ENCODE measurements at regions not wholly inside any gene's neighbourhood (a gene's known extent, or its start where the extent isn't known, plus 50 kb on each side); places are given as distances from the start of the nearest gene placed in this dataset.
A peak's percentile ranks its signal among the peaks of the same experiment; 100 is the strongest.

- peaks cover 0 to 14% (median 0%) of the 10 kb centered on the region in 4 donors for H3K27me3 ChIP-seq
- no peak overlapping the region for H3K4me3 ChIP-seq
- TF ChIP-seq POLR2A (IDR thresholded peaks at IDR 0.05; ENCODE audit: low read depth) (no peak), EP300 (IDR thresholded peaks at IDR 0.05) (no peak), POLR2AphosphoS5 (IDR thresholded peaks at IDR 0.05) (no peak), CTCF (IDR thresholded peaks at IDR 0.05) (no peak)
- no peaks in the 10 kb centered on the region for H3K4me1 ChIP-seq
- 83% methylated on average over 1 of the region's 1 CpG for WGBS
- no peaks in the 10 kb centered on the region for H3K9me3 ChIP-seq
- DNase-seq (ENCODE audit: extremely low spot score): peak; percentile 77
- no peak overlapping the region for H3K27ac ChIP-seq (replicated peaks in 1 of 4)
- no peaks in the 10 kb centered on the region for H3K36me3 ChIP-seq
- intact Hi-C loops (cut with DNase I): no loop called here
Observed at GRCh38 chr3:135348690-135349089, 553.6 kb downstream of the EPHB1 start.

- TF ChIP-seq POLR2AphosphoS5 (IDR thresholded peaks at IDR 0.05) (no peak), CTCF (IDR thresholded peaks at IDR 0.05) (no peak), EP300 (IDR thresholded peaks at IDR 0.05) (no peak)
- no peaks in the 10 kb centered on the region for H3K4me1 ChIP-seq
- no peak overlapping the region for H3K4me3 ChIP-seq
- H3K36me3 ChIP-seq: no peaks in the 10 kb centered on the region
- no peaks in the 10 kb centered on the region for H3K9me3 ChIP-seq
- 80% methylated on average over 8 of the region's 8 CpGs for WGBS
- DNase-seq (ENCODE audit: extremely low spot score): peak; percentile 64
- intact Hi-C loops (cut with DNase I): no loop called here
- peaks cover 0 to 14% (median 0%) of the 10 kb centered on the region in 4 donors for H3K27me3 ChIP-seq
- H3K27ac ChIP-seq (replicated peaks in 1 of 4): no peak overlapping the region
Observed at GRCh38 chr3:135349254-135349948, 554.3 kb downstream of the EPHB1 start.

DNA sequence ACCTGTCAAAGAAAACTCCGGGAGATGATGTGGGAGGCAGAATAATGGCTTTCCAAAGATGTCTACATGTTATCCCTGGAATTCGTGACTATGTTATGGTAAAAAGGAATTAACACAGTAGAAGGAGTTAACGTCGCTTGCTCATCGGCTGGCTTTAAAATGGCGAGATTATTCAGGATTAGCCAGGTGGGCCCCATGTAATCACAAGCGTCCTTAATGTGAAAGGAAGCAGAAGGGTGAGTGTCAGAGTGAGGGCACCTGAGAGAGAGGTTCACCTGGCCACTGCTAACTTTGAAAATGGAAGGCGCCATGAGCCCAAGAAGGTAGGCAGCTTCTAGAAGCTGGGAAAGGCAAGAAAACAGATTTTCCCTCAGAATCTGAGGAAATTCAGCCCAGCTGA is 557.2 kb downstream of the EPHB1 start:
- Histone ChIP-seq H3K27ac (replicated peaks in 1 of 4) (no peak overlapping the region), H3K4me1 (no peaks in the 10 kb centered on the region), H3K27me3 (peaks cover 0 to 14% (median 0%) of the 10 kb centered on the region in 4 donors), H3K36me3 (no peaks in the 10 kb centered on the region), H3K4me3 (no peak overlapping the region), H3K9me3 (no peaks in the 10 kb centered on the region)
- TF ChIP-seq POLR2A (IDR thresholded peaks at IDR 0.05; ENCODE audit: low read depth) (no peak), EP300 (IDR thresholded peaks at IDR 0.05) (no peak), POLR2AphosphoS5 (IDR thresholded peaks at IDR 0.05) (no peak), CTCF (IDR thresholded peaks at IDR 0.05) (no peak)
- intact Hi-C loops (cut with DNase I): no loop called here
- no peak for DNase-seq (ENCODE audit: extremely low spot score)
- WGBS: 75% methylated on average over 8 of the region's 8 CpGs

GRCh38 chr3:135362889-135363288 is 567.8 kb downstream of the EPHB1 start:
- Histone ChIP-seq H3K27ac (replicated peaks in 1 of 4) (no peak overlapping the region), H3K4me1 (no peaks in the 10 kb centered on the region), H3K9me3 (no peaks in the 10 kb centered on the region), H3K4me3 (no peak overlapping the region), H3K36me3 (no peaks in the 10 kb centered on the region), H3K27me3 (no peaks in the 10 kb centered on the region)
- 69% methylated on average over 2 of the region's 3 CpGs for WGBS
- intact Hi-C loops (cut with DNase I): no loop called here
- TF ChIP-seq CTCF (IDR thresholded peaks at IDR 0.05): no peak
- TF ChIP-seq POLR2A (IDR thresholded peaks at IDR 0.05; ENCODE audit: low read depth): no peak
- TF ChIP-seq POLR2AphosphoS5 (IDR thresholded peaks at IDR 0.05): no peak
- peak; percentile 72 for DNase-seq (ENCODE audit: extremely low spot score)

GRCh38 chr3:135364676-135365075 is 569.6 kb downstream of the EPHB1 start:
- no peaks in the 10 kb centered on the region for H3K27me3 ChIP-seq
- TF ChIP-seq CTCF (IDR thresholded peaks at IDR 0.05) (no peak), POLR2AphosphoS5 (IDR thresholded peaks at IDR 0.05) (no peak), EP300 (IDR thresholded peaks at IDR 0.05) (no peak), POLR2A (IDR thresholded peaks at IDR 0.05; ENCODE audit: low read depth) (no peak)
- H3K27ac ChIP-seq (replicated peaks in 1 of 4): no peak overlapping the region
- intact Hi-C loops (cut with DNase I): no loop called here
- no peak overlapping the region for H3K4me3 ChIP-seq
- H3K9me3 ChIP-seq: no peaks in the 10 kb centered on the region
- DNase-seq (ENCODE audit: extremely low spot score): no peak
- H3K4me1 ChIP-seq: no peaks in the 10 kb centered on the region
- H3K36me3 ChIP-seq: no peaks in the 10 kb centered on the region
